DOHH2 (cell line): ENCODE measurements at regions not wholly inside any gene's neighbourhood (a gene's known extent, or its start where the extent isn't known, plus 50 kb on each side); places are given as distances from the start of the nearest gene placed in this dataset.

Source experiments
- H3F3A ChIP-seq: fragments of 200-600 bp; sonication (generic), shearing (Covaris generic); 2 replicates; pipeline ENCODE4 v1.6.0; 2016; ENCODE audit warnings: antibody characterized with exemption, mild to moderate bottlenecking; ENCODE audit not compliant: control insufficient read depth, insufficient read depth
- H3K27ac ChIP-seq: fragments of 200-600 bp; sonication (generic); 2 replicates; pipeline ENCODE4 v1.5.1; 2014; ENCODE audit warnings: low read depth, mild to moderate bottlenecking, low read length, moderate library complexity
- H3K27me3 ChIP-seq: fragments of 200-600 bp; sonication (generic); 2 replicates; pipeline ENCODE4 v1.6.1; 2014; ENCODE audit warnings: mild to moderate bottlenecking, low read length, mixed read lengths; ENCODE audit not compliant: control insufficient read depth
- H3K36me3 ChIP-seq: fragments of 200-600 bp; sonication (generic); 2 replicates; pipeline ENCODE4 v1.6.1; 2014; ENCODE audit warnings: mild to moderate bottlenecking, low read length, moderate library complexity, mixed read lengths; ENCODE audit not compliant: control insufficient read depth
- H3K4me1 ChIP-seq: fragments of 200-600 bp; sonication (generic); 2 replicates; pipeline ENCODE4 v1.6.1; 2014; ENCODE audit warnings: mild to moderate bottlenecking, low read length, mixed read lengths; ENCODE audit not compliant: control insufficient read depth
- H3K4me2 ChIP-seq: fragments of 200-600 bp; sonication (generic); 2 replicates; pipeline ENCODE4 v1.6.0; 2014; ENCODE audit warnings: mild to moderate bottlenecking, low read length, moderate library complexity
- H3K4me3 ChIP-seq: fragments of 200-600 bp; sonication (generic); 2 replicates; pipeline ENCODE4 v1.5.1; 2014; ENCODE audit warnings: mild to moderate bottlenecking, low read length, mixed read lengths
- H3K79me2 ChIP-seq: fragments of 200-600 bp; sonication (generic); 2 replicates; pipeline ENCODE4 v1.6.1; 2014; ENCODE audit warnings: mild to moderate bottlenecking, low read length, mixed read lengths; ENCODE audit not compliant: control insufficient read depth
- H3K9me2 ChIP-seq: fragments of 200-600 bp; sonication (generic); replicated peaks from 2 replicates; pipeline ENCODE4 v1.6.1; 2014; ENCODE audit warnings: mild to moderate bottlenecking, low read length, mixed read lengths; ENCODE audit not compliant: control insufficient read depth
- H3K9me3 ChIP-seq: fragments of 200-600 bp; sonication (generic); 2 replicates; pipeline ENCODE4 v1.6.1; 2014; ENCODE audit warnings: antibody characterized with exemption, low read length, mixed read lengths; ENCODE audit not compliant: control insufficient read depth, insufficient read depth
- H4K20me1 ChIP-seq: fragments of 200-600 bp; sonication (generic); 2 replicates; pipeline ENCODE4 v1.6.0; 2014; ENCODE audit warnings: low read depth, mild to moderate bottlenecking, antibody characterized with exemption, low read length, moderate library complexity; ENCODE audit not compliant: control insufficient read depth, insufficient read depth
- EZH2phosphoT487 ChIP-seq: fragments of 200-600 bp; sonication (generic); IDR thresholded peaks from 2 replicates; pipeline ENCODE4 v1.6.1; 2017; ENCODE audit warnings: borderline replicate concordance, mild to moderate bottlenecking, antibody characterized with exemption, low read length, moderate library complexity, mixed read lengths
- TF ChIP-seq, protein P1 (sequence below): fragments of 200-600 bp; sonication (generic); IDR thresholded peaks from one replicate; pipeline ENCODE4 v1.5.1; 2014; ENCODE audit warnings: antibody characterized with exemption, mild to moderate bottlenecking, low read depth, low read length; ENCODE audit not compliant: poor library complexity, severe bottlenecking

DNA sequence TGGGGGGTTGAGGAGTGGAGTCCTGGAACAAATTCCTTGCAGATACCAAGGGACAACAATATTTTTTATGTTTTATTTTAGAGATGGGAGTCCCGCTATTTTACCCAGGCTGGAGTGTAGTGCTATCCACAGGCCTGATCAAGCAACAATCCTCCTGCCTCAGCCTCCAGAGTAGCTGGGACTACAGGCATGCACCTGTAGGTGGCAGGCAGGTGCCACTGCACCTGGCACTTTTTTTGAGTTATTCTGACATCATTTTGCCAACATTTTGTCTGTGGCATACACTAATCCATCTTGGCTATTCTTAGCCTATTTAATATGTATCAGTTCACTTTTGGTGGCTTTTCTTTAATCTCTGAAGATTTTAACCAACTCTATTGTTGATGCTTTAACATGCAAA is 317.8 kb upstream of the MTPN start:
- H4K20me1 ChIP-seq, result no peaks in the 10 kb centered on the region
- H3K9me2 ChIP-seq, result no peaks in the 10 kb centered on the region
- H3K27ac ChIP-seq, result no peak overlapping the region
- no peaks in the 10 kb centered on the region for H3K4me1 ChIP-seq
- no peaks in the 10 kb centered on the region for H3K36me3 ChIP-seq
- no peaks in the 10 kb centered on the region for H3K9me3 ChIP-seq
- H3F3A ChIP-seq, result no peaks in the 10 kb centered on the region
- no peak overlapping the region for H3K4me2 ChIP-seq
- H3K79me2 ChIP-seq, result no peaks in the 10 kb centered on the region
- H3K27me3 ChIP-seq, result no peaks in the 10 kb centered on the region
- H3K4me3 ChIP-seq, result no peak overlapping the region
- no peak for TF ChIP-seq EZH2phosphoT487
- TF ChIP-seq, protein P1, sequence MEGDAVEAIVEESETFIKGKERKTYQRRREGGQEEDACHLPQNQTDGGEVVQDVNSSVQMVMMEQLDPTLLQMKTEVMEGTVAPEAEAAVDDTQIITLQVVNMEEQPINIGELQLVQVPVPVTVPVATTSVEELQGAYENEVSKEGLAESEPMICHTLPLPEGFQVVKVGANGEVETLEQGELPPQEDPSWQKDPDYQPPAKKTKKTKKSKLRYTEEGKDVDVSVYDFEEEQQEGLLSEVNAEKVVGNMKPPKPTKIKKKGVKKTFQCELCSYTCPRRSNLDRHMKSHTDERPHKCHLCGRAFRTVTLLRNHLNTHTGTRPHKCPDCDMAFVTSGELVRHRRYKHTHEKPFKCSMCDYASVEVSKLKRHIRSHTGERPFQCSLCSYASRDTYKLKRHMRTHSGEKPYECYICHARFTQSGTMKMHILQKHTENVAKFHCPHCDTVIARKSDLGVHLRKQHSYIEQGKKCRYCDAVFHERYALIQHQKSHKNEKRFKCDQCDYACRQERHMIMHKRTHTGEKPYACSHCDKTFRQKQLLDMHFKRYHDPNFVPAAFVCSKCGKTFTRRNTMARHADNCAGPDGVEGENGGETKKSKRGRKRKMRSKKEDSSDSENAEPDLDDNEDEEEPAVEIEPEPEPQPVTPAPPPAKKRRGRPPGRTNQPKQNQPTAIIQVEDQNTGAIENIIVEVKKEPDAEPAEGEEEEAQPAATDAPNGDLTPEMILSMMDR, result no peak

DNA sequence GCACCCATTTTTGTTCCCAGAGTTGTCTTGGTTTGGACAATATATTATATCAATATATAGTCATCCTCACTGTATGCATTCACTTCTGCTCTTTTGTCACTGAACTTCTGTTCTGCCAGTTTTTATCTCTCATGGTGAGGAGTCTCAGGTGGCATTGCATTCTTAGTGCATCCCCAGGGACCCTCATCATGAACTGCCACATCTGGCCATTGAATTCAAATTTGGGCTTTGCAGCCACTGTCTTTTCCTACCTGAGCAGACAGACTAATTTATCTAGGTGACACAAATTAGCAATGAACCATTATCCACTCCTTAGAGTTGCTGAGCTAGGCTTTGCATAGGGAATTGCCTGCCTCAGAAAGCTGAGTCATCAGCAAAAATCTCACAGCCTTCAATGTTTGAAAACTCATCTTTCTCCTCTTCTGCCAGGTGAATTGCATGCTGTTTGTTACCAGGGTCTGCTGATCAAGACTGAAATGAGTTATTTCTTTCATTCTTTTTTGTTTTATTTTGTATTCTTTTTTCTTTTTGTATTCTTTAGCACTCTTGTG is 316.8 kb upstream of the MTPN start:
- H3K27ac ChIP-seq, result no peak overlapping the region
- no peaks in the 10 kb centered on the region for H3K4me1 ChIP-seq

DNA sequence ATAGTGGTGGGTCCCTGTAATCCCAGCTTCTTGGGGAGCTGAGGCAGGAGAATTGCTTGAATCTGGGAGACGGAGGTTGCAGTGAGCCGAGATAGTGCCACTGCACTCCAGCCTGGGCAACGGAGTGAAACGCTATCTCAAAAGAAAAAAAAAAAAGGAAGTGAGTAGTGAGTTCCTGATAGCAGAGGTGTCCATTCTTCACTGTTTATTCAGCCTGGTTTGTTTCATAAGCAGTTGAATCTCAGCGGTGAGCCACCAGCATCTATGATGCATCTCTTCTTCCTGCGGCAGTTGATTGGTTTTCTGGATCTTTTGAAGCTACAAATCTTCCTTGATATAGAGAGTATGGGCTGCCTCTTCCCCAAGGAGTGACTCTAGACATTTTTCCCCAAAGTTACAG is 316.1 kb upstream of the MTPN start:
- no peaks in the 10 kb centered on the region for H3K27me3 ChIP-seq
- no peaks in the 10 kb centered on the region for H3K4me1 ChIP-seq
- no peaks in the 10 kb centered on the region for H3K36me3 ChIP-seq
- no peaks in the 10 kb centered on the region for H3K79me2 ChIP-seq
- H3K9me3 ChIP-seq, result no peaks in the 10 kb centered on the region
- H3F3A ChIP-seq, result no peaks in the 10 kb centered on the region
- no peak overlapping the region for H3K27ac ChIP-seq
- no peaks in the 10 kb centered on the region for H4K20me1 ChIP-seq
- no peaks in the 10 kb centered on the region for H3K9me2 ChIP-seq
- no peak for TF ChIP-seq EZH2phosphoT487
- H3K4me2 ChIP-seq, result no peak overlapping the region
- H3K4me3 ChIP-seq, result no peak overlapping the region

More for the DNA sequence above, 316.8 kb upstream of the MTPN start:
- no peak for TF ChIP-seq EZH2phosphoT487
- TF ChIP-seq, protein P1, result no peak
- Histone ChIP-seq H3K27me3 (no peaks in the 10 kb centered on the region), H3K79me2 (no peaks in the 10 kb centered on the region), H3K4me3 (no peak overlapping the region), H4K20me1 (no peaks in the 10 kb centered on the region), H3K9me2 (no peaks in the 10 kb centered on the region), H3F3A (no peaks in the 10 kb centered on the region), H3K9me3 (no peaks in the 10 kb centered on the region), H3K36me3 (no peaks in the 10 kb centered on the region), H3K4me2 (no peak overlapping the region)

DNA sequence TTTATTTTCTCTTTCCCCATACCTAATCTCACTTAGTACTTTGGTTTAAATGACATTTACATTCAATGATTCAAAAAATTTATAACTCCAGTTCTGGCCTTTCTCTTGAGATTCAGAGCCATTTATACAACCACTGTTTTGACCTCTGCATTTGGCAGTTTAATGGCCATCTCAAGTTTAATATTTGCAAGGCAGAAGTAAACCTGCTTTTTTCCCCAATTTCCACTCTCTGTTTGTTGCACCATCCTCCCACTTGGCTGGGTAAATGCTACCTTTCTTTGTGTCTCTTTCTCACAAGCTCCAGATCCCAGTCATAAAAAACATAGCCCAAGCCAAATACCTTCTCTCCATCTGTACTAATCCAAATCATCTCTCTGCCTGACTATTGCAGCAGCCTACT is 315.2 kb upstream of the MTPN start:
- Histone ChIP-seq H3K27ac (no peak overlapping the region), H3K36me3 (no peaks in the 10 kb centered on the region), H3K27me3 (no peaks in the 10 kb centered on the region), H3K9me3 (no peaks in the 10 kb centered on the region), H3K4me3 (no peak overlapping the region), H4K20me1 (no peaks in the 10 kb centered on the region), H3F3A (no peaks in the 10 kb centered on the region), H3K4me2 (no peak overlapping the region), H3K9me2 (no peaks in the 10 kb centered on the region), H3K4me1 (no peaks in the 10 kb centered on the region), H3K79me2 (no peaks in the 10 kb centered on the region)
- no peak for TF ChIP-seq EZH2phosphoT487
- TF ChIP-seq, protein P1, result no peak
